Liver (tissue), 8 donors: ENCODE measurements at regions not wholly inside any gene's neighbourhood (a gene's known extent, or its start where the extent isn't known, plus 50 kb on each side); places are given as distances from the start of the nearest gene placed in this dataset.

Experiments used
- DNase-seq: peaks from one replicate; pipeline ENCODE4 v3.0.0-alpha.2; 2017; ENCODE audit warnings: low spot score
- H3K27ac ChIP-seq, 2 donors: one replicate each; pipeline ENCODE4 v1.7.0; 2013; ENCODE audit warnings: inconsistent platforms in 2 of 2, low read length in 2 of 2, control low read depth in 1 of 2, low read depth in 1 of 2, mild to moderate bottlenecking in 1 of 2
- H3K27me3 ChIP-seq, 4 donors: one replicate each; pipeline versions ENCODE4 v1.6.1 to v1.7.0; 2013; ENCODE audit warnings: low read length in 3 of 4, inconsistent platforms in 1 of 4, mild to moderate bottlenecking in 1 of 4, moderate library complexity in 1 of 4; ENCODE audit not compliant: control insufficient read depth in 4 of 4, insufficient read depth in 4 of 4
- H3K36me3 ChIP-seq, 4 donors: one replicate each; pipeline versions ENCODE4 v1.6.1 to v1.7.0; 2013; ENCODE audit warnings: low read length in 3 of 4, mild to moderate bottlenecking in 3 of 4, low read depth in 1 of 4, moderate library complexity in 1 of 4; ENCODE audit not compliant: control insufficient read depth in 4 of 4, insufficient read depth in 3 of 4
- H3K4me1 ChIP-seq, 4 donors: one replicate each; pipeline versions ENCODE4 v1.6.1 to v1.7.0; 2013; ENCODE audit warnings: low read length in 3 of 4, mild to moderate bottlenecking in 3 of 4, moderate library complexity in 1 of 4; ENCODE audit not compliant: control insufficient read depth in 4 of 4, insufficient read depth in 4 of 4
- H3K4me3 ChIP-seq, 3 donors: one replicate each; pipeline versions ENCODE4 v1.6.1 to v1.7.0; 2013; ENCODE audit warnings: low read length in 3 of 3, control low read depth in 1 of 3, low read depth in 1 of 3, mild to moderate bottlenecking in 1 of 3
- H3K9ac ChIP-seq, 2 donors: one replicate each; pipeline ENCODE4 v1.7.0; 2013; ENCODE audit warnings: low read length in 2 of 2, mild to moderate bottlenecking in 2 of 2, moderate library complexity in 2 of 2, control low read depth in 1 of 2, low read depth in 1 of 2
- H3K9me3 ChIP-seq, 4 donors: one replicate each; pipeline versions ENCODE4 v1.6.1 to v1.7.0; 2013; ENCODE audit warnings: low read length in 3 of 4; ENCODE audit not compliant: control insufficient read depth in 4 of 4
- EGR1 ChIP-seq, 2 donors: IDR thresholded peaks; 2 replicates each; pipeline ENCODE4 v1.6.1; 2016 to 2018; ENCODE audit warnings: antibody characterized with exemption in 2 of 2, low read depth in 2 of 2
- FOXA1 ChIP-seq: IDR thresholded peaks from 2 replicates; pipeline ENCODE4 v1.6.1; 2016; ENCODE audit warnings: antibody characterized with exemption
- FOXA2 ChIP-seq: IDR thresholded peaks from 2 replicates; pipeline ENCODE4 v1.6.1; 2016; ENCODE audit warnings: antibody characterized with exemption
- GABPA ChIP-seq, 2 donors: IDR thresholded peaks in 1 of 2; conservative IDR thresholded peaks in 1 of 2; 2 replicates each; pipeline ENCODE4 v1.6.1; 2016; ENCODE audit warnings: antibody characterized with exemption in 2 of 2, mild to moderate bottlenecking in 1 of 2, moderate library complexity in 1 of 2
- JUND ChIP-seq, 2 donors: IDR thresholded peaks; 2 replicates each; pipeline ENCODE4 v1.6.1; 2016; ENCODE audit warnings: antibody characterized with exemption in 2 of 2
- RAD21 ChIP-seq, 2 donors: IDR thresholded peaks; 2 replicates each; pipeline ENCODE4 v1.6.1; 2016; ENCODE audit warnings: antibody characterized with exemption in 2 of 2, mild to moderate bottlenecking in 2 of 2
- RXRA ChIP-seq, 2 donors: IDR thresholded peaks; 2 replicates each; pipeline ENCODE4 v1.6.1; 2017 to 2018; ENCODE audit warnings: antibody characterized with exemption in 2 of 2, mild to moderate bottlenecking in 1 of 2
- SP1 ChIP-seq: IDR thresholded peaks from 2 replicates; pipeline ENCODE4 v1.6.1; 2018; ENCODE audit warnings: antibody characterized with exemption, mild to moderate bottlenecking
- YY1 ChIP-seq: IDR thresholded peaks from 2 replicates; pipeline ENCODE4 v1.6.1; 2016; ENCODE audit warnings: antibody characterized with exemption, mild to moderate bottlenecking
- WGBS: extraction: QIAGEN DNeasy Blood & Tissue Kit; methylation state at CpG from one replicate; pipeline ENCODE4 v1.1.7; 2013; 5-methylcytosine and 5-hydroxymethylcytosine counted together
- TF ChIP-seq, protein P1 (sequence below): IDR thresholded peaks from 2 replicates; pipeline ENCODE4 v1.6.1; 2016; ENCODE audit warnings: antibody characterized with exemption, mild to moderate bottlenecking
- TF ChIP-seq, protein P2 (sequence below): fragments of 150-350 bp; IDR thresholded peaks from 2 replicates; pipeline ENCODE4 v1.5.1; 2017; ENCODE audit warnings: improper control_type of control experiment, low read depth, low read length; ENCODE audit not compliant: missing input control
- TF ChIP-seq, protein P3 (sequence below): IDR thresholded peaks from 2 replicates; pipeline ENCODE4 v1.6.1; 2016; ENCODE audit warnings: antibody characterized with exemption
- TF ChIP-seq, protein P4 (sequence below): IDR thresholded peaks from 2 replicates; pipeline ENCODE4 v1.6.1; 2016; ENCODE audit warnings: antibody characterized with exemption
- donor health status: healthy.
- donor health status: healthy.
- donor health status: healthy.
- donor health status: healthy.
- donor health status: healthy.

DNA sequence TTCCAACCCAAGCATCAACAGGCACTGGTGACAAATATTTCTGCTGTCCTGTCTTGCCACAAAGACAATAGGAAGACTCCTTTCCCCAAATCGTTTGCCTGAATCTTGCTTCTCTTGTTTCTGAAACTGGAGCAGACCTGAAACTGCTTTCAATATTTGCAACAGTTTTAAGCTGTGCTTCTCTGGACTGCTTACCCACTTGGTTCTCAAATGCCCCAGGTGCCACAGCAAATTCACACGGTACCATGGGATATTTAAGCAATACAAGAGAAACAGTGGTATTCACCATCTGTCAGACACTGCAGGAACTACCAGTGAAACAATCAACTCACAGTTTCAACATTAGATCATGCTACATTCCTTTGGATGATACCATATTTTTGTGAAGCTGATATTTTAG is 309.4 kb downstream of the PARP8 start:
- DNase-seq = no peak
- H3K36me3 ChIP-seq = no peaks in the 10 kb centered on the region
- peaks cover 0 to 10% (median 0%) of the 10 kb centered on the region in 4 donors for H3K27me3 ChIP-seq
- H3K27ac ChIP-seq = no peak overlapping the region
- no peak overlapping the region for H3K4me3 ChIP-seq
- H3K4me1 ChIP-seq = no peaks in the 10 kb centered on the region
- TF ChIP-seq RAD21 (IDR thresholded peaks at IDR 0.05) = no peak
- no peak for TF ChIP-seq FOXA1
- TF ChIP-seq EGR1 (IDR thresholded peaks at IDR 0.05; ENCODE audit: low read depth in 2 of 2) = no peak
- no peak overlapping the region for H3K9ac ChIP-seq
- 54% methylated on average over 2 of the region's 2 CpGs for WGBS
- no peaks in the 10 kb centered on the region for H3K9me3 ChIP-seq

DNA sequence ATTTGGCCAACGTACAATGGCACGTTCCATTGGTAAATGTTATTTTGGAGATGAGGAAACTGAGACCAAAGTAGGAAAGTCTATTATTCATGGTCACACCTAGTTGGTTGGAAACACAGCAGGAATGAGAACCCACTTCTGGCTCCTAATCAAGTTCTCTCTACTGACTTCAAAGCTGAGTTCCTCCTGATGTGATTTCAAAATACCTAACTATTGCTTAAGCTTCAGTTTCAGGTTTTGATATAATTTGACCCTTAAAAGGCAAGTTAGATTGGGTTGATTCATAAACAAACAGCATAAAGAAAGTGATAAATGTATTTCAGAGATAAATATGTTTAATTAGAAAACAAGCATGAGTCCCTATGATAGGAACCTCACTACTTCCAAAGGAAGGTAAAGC is 312.5 kb downstream of the PARP8 start:
- peaks cover 0 to 2% (median 0%) of the 10 kb centered on the region in 4 donors for H3K9me3 ChIP-seq
- peaks cover 0 to 3% (median under 1%) of the 10 kb centered on the region in 4 donors for H3K27me3 ChIP-seq
- TF ChIP-seq, protein P1, sequence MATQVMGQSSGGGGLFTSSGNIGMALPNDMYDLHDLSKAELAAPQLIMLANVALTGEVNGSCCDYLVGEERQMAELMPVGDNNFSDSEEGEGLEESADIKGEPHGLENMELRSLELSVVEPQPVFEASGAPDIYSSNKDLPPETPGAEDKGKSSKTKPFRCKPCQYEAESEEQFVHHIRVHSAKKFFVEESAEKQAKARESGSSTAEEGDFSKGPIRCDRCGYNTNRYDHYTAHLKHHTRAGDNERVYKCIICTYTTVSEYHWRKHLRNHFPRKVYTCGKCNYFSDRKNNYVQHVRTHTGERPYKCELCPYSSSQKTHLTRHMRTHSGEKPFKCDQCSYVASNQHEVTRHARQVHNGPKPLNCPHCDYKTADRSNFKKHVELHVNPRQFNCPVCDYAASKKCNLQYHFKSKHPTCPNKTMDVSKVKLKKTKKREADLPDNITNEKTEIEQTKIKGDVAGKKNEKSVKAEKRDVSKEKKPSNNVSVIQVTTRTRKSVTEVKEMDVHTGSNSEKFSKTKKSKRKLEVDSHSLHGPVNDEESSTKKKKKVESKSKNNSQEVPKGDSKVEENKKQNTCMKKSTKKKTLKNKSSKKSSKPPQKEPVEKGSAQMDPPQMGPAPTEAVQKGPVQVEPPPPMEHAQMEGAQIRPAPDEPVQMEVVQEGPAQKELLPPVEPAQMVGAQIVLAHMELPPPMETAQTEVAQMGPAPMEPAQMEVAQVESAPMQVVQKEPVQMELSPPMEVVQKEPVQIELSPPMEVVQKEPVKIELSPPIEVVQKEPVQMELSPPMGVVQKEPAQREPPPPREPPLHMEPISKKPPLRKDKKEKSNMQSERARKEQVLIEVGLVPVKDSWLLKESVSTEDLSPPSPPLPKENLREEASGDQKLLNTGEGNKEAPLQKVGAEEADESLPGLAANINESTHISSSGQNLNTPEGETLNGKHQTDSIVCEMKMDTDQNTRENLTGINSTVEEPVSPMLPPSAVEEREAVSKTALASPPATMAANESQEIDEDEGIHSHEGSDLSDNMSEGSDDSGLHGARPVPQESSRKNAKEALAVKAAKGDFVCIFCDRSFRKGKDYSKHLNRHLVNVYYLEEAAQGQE = no peak
- TF ChIP-seq YY1 (no peak), GABPA (IDR thresholded peaks at IDR 0.05 in 1 of 2, conservative IDR thresholded peaks at IDR 0.05 in 1 of 2) (no peak), EGR1 (IDR thresholded peaks at IDR 0.05; ENCODE audit: low read depth in 2 of 2) (no peak), FOXA2 (no peak), JUND (IDR thresholded peaks at IDR 0.05) (no peak), RXRA (IDR thresholded peaks at IDR 0.05) (no peak), SP1 (no peak), FOXA1 (no peak)
- TF ChIP-seq, protein P2, sequence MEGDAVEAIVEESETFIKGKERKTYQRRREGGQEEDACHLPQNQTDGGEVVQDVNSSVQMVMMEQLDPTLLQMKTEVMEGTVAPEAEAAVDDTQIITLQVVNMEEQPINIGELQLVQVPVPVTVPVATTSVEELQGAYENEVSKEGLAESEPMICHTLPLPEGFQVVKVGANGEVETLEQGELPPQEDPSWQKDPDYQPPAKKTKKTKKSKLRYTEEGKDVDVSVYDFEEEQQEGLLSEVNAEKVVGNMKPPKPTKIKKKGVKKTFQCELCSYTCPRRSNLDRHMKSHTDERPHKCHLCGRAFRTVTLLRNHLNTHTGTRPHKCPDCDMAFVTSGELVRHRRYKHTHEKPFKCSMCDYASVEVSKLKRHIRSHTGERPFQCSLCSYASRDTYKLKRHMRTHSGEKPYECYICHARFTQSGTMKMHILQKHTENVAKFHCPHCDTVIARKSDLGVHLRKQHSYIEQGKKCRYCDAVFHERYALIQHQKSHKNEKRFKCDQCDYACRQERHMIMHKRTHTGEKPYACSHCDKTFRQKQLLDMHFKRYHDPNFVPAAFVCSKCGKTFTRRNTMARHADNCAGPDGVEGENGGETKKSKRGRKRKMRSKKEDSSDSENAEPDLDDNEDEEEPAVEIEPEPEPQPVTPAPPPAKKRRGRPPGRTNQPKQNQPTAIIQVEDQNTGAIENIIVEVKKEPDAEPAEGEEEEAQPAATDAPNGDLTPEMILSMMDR = no peak
- TF ChIP-seq, protein P3, sequence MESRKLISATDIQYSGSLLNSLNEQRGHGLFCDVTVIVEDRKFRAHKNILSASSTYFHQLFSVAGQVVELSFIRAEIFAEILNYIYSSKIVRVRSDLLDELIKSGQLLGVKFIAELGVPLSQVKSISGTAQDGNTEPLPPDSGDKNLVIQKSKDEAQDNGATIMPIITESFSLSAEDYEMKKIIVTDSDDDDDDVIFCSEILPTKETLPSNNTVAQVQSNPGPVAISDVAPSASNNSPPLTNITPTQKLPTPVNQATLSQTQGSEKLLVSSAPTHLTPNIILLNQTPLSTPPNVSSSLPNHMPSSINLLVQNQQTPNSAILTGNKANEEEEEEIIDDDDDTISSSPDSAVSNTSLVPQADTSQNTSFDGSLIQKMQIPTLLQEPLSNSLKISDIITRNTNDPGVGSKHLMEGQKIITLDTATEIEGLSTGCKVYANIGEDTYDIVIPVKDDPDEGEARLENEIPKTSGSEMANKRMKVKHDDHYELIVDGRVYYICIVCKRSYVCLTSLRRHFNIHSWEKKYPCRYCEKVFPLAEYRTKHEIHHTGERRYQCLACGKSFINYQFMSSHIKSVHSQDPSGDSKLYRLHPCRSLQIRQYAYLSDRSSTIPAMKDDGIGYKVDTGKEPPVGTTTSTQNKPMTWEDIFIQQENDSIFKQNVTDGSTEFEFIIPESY = no peak
- TF ChIP-seq, protein P4, sequence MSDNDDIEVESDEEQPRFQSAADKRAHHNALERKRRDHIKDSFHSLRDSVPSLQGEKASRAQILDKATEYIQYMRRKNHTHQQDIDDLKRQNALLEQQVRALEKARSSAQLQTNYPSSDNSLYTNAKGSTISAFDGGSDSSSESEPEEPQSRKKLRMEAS = no peak
- no peaks in the 10 kb centered on the region for H3K36me3 ChIP-seq
- no peaks in the 10 kb centered on the region for H3K4me1 ChIP-seq
- 62% methylated on average over 2 of the region's 2 CpGs for WGBS
- H3K27ac ChIP-seq = no peak overlapping the region
- no peak for DNase-seq
- H3K4me3 ChIP-seq = no peak overlapping the region
- H3K9ac ChIP-seq = no peak overlapping the region
